NCI-H1105 treated with DMSO at 0.1 percent for 48 hours (cell line): ENCODE measurements at regions not wholly inside any gene's neighbourhood (a gene's known extent, or its start where the extent isn't known, plus 50 kb on each side); places are given as distances from the start of the nearest gene placed in this dataset.
A peak's percentile ranks its signal among the peaks of the same experiment; 100 is the strongest.

Experiments
- DNase-seq: peaks from one replicate; lab custom pipeline; 2025; lab: John Stamatoyannopoulos, UW

DNA sequence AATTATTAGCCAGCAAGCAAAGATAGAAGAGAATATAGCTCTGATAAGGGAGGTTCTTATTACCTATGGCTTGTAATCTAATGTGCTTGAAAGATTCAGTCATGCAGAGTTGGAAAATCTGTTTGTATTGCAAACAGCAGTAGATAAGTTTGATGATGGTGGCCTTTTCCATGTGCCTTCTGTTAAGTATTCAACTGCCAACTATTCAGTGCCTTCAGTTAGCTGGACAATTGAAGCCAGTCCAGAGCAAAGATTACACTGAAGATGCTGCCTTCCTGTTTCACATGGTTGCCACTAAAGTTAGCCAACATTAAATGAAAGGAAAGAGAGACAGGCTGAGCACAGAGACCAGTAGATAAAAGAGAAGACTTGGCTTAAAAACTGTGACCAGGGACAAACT is 92.7 kb upstream of the SLC38A2 start:
- DNase-seq, result no peak

DNA sequence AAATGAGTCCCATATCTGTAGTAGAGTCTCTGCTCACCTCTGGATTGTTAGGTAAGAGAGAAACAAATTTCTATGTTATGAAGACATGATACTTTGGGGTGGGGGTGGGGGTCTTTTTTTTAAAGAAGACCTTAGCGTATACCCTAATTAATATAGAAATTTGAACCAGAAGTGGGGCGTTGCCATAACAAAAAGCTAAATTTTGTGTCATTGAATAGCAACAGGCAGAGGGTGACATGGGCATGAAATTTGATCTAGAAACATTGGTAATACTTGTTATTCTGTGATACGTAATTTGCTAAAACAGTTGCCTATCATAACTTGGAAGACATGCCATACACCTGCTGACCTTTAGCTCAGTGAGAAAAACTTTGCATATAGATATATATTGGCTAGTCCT is 92.3 kb upstream of the SLC38A2 start:
- DNase-seq, result no peak

DNA sequence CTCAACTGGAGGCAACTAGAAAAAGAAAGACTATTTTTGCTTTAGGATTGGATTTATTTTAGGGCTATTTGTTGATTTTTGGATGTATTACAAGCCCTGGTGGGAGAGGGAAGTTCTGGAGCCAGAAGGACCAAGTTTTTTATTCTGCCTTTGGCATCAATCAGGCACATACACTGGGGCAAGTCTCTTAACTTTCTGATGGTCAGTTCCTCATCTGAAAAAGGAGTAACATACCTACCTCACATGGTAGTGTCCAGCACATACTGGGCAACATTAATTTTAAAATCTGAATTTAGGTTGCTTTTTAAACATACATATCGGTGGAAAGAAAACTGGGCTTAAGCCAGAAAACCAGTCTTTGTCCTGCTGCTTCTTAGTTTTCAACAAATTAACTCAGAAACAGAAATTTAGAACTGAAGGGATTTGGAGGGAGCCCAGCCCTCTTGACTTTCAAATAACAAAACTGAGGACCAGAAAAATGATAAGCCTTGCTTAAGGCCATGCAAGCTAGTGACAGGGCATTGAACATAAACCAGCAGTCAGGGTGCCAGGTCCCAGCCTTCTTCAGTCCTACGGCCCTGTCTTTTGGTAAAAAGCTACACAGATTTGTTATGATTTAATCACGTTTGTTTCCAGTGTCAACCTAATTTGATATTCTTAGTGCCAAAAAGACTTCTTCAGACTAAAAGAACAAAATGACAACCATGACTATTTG is 90.2 kb upstream of the SLC38A2 start:
- peak; percentile 38 for DNase-seq

DNA sequence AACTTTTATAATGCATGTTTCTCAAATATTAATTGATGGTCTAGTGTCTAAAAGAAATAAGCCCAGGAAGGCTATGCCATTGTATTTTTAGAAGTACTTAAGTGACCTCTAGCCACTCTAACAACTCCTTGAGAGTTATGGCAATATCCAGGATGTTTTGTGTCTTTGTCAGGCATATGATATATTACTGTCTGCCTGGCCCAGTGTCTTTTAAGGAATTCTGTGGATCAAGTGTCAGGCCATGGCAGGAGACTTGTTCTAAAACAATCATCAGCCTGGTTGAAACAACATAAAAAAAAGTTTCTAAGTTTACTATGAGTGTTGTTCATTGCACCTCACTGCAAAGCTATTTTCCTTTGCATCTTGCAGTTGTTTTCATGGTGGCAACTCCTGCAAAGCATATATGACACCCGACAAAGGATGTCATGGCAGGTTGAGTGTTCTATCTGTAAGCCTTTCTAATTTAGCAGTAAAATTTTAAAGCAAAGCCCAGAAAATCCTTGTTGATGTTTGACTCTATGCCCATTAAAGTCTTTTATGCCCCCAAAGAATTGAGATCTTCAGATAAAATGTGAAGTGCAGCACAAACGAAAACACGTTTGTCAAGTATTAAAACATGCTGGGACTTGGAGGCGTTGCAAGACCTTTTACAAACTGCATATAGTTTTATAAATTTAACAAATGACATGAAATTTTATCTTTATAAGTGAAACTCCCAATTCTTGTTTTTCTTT is 89.5 kb upstream of the SLC38A2 start:
- DNase-seq, result peak; percentile 45

DNA sequence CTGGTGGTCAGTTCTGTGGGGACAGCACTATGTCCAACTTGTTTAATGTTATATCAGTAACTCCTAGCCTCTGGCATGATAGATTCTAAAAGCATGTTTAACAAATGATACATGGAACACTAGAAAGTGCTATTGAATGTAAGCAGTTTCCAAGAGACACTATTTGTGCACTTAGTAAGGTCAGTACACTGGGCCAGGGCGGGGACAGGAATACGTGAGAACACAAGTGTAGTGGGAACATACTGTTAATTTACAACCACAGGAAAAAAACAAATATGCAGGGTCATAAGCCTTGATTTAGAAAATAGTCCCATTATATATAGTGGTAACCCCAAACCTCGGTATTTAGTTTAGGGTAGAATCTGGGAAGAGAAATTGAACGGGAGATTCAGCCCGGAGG is 88.9 kb upstream of the SLC38A2 start:
- no peak for DNase-seq

DNA sequence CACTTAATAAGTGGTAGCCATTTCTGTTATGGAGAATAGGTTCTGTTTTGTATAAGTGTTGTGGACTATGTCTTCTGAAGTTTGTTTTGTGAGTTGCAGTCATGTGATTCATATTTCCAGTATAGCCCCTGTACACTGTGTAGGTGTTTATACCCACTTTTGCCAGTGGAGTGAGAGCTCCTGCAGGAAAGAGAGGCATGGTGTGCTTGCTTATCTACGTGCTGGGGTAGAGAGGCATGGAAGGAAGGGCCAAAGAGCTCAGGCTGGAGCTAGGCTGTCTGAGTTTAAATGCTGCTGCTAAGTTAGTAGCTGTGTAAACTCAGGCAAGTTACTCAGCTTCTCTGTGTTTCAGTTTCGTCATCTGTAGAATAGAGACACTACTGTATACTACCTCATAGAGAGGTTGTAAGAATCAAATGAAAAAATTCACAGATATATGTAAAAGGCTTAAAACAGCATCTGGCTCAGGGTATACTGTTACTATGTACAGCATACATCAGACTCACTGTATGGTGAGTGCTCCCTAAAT is 88.2 kb upstream of the SLC38A2 start:
- DNase-seq, result no peak

DNA sequence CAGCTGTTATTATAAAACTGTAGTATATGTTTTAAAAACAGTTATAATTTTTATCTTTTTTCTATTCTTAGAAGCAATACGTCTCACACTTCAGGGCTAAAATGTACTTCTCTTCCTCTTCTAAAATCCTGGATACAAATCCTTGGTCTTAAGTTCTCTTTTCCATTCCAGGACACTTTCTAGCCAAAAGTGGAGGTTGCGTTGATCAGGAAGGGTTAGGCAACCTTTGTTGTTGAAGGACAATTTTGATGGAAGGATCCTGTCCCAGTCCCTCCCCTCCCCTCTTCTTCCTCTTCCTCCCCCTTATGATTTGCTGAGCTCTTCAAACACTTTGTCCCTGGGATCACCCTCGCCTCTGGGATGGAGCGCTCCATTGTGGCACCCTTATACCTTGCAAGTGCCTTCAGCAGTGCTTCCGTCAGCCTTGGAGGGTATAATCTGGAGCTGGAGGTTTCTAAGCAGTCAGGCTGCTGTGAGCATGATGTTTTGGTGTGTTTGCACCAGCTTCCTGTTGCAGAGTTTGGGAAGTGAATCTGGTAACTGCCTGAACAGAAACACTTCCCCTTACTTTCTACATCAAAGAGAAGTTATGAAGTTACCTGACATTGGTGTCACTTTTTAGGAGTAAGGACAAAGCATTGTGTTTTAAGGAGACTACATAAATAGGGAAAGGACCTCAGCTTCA is 87.4 kb upstream of the SLC38A2 start:
- DNase-seq, result no peak

DNA sequence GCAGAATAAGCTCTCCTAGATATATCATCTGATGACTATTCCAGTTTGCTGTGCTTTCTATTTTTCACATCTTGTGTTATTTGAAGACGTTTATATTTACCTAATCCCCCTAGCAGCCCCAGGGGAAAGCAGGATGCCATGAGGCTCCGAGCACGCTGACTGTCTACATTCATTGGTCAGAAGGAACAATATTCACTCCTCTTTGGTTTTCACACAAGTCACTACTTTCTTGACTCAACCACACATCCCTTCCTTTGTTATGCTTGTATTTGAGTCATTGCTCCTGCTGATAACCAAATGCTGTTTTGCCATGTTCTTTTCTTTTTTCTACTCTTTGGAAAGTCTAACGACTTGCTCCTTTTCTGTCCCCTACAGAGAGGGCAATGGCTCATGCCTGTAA is 86.5 kb upstream of the SLC38A2 start:
- DNase-seq, result no peak

DNA sequence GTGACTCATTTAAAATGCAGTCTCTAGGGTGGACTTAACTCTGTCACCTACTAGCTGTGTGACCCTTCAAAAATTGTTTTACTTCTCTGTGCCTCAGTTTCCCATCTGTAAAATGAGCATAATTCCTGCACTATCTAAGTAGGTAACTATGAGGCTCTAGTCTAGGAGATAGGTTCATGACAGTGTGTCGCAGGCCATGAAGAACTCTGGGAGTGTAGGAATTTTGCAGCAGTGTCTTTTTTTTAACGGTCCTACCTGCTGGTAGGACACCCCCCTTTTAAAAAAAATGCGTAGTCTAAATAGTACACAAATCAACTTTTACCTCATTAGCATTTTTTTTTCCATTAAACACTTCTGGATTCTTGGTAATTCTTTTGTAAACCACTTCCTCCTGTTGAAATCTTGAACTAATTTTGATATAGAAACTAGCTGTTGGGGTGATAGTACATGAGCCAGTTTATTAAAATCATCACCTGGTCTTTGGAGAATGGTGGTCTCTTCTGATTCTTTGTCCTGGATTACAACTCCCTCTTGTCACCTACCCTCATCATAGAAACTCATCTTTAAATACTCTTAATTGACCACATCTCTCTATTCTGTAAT is 86.0 kb upstream of the SLC38A2 start:
- no peak for DNase-seq

DNA sequence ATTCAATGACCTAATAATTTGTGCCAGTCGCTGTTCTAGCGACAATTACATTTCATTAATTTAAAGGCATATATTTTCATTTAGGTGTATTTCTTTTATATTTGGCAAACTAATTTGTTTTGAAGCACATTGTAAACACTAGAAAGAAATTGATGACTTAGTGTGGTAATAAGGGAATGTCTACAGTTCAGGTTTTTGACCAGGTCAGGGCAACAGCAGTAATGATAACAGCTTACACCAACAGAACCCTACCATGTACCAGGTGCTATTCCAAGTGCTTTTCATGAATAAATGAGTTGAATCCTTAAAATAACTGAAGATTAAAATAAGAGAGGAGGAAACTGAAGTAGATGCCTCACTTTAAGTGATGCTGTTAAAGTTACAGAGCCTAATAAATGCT is 85.4 kb upstream of the SLC38A2 start:
- no peak for DNase-seq

DNA sequence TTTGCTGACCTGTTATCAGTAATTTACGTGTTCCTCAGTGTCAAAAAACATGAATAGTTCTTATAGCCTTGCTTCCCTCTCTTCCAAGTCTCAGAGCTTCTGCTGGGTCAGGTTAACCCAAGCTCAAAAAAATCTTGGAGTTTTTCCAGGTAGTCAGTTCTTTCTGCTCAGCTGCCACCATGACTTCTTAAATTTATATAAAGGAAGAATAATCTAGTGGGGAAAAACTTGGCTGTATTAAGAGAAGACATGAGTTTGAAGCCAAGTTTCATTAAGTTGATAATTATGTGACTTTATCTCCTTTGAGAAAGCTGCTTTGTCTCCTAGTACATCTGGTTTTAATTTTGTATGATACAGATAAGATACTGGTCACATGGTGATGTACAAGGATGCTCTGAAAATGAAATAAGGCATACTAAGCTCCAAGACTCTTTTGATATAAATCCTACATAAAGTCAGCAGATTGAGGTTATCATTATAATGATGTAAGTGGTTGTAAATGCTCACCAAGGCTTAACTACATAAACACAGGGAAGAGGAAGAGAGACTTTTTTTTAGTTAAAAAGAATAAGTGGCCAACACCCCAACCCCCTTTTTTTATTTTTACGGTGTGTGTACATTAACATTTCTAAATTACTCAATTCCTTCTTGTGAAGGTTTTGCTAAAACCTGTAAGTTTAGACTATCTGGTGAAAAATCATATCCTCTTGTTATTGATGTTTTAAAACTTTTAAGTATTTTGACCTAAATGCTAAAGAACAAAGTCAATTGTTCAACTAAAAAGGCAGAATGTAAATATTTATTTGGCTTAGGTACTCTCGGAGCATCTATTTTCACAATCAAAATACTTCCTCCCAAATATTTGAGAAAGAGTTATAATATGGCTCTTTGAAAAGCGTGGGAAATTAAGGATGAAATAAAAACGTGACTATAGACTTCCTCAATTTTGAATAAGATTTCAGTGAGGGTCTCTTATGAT is 84.1 kb upstream of the SLC38A2 start:
- no peak for DNase-seq

DNA sequence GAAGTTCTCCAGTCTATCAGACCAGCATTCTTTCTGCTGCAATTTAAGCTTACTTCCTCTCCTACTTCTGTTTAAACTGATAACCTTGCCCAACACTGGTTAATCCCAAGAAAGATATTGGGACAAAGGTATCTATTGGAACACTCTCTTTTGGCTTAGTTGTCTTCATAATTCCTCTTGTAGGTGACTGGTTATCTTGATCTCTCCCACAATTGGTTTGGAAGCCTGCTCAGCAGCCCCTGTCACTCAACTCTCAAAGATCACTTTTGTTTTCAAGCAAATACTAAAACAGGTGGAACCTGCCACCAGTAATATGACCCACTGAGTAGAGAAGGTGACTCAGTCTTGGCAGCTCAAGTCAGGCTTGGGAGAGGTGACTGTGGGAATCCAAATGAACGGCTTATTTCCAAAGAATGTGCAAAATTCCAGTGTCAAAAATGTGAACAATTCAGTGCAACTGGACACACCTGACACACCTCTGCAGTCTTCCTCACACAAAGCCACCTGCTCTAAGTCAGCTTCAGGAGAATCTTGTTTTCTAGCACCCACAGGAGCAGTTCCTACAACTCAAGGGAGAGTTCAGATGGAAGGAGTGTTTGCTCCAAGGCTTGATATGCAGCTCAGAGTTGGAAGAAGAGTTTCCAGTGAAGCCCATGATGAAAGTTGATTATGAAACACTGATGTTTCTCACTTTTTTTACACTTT is 83.2 kb upstream of the SLC38A2 start:
- DNase-seq, result no peak

DNA sequence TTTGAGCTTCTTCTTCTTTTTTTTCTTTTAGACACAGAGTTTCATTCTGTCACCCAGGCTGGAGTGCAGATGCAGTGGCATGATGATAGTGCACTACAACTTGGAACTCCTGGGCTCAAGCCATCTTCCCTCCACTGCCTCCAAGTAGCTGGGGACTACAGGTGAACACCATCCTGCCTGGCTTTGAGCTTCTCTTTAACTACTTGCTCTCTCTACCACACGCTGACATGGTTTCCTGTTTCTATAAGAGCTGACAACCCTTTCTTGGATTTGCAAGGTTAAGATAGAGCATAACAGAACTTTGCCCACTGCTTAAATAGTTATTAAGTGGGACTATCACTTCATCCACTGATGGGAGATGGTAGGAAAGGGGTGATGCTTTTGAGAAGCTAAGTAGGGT is 82.4 kb upstream of the SLC38A2 start:
- no peak for DNase-seq

DNA sequence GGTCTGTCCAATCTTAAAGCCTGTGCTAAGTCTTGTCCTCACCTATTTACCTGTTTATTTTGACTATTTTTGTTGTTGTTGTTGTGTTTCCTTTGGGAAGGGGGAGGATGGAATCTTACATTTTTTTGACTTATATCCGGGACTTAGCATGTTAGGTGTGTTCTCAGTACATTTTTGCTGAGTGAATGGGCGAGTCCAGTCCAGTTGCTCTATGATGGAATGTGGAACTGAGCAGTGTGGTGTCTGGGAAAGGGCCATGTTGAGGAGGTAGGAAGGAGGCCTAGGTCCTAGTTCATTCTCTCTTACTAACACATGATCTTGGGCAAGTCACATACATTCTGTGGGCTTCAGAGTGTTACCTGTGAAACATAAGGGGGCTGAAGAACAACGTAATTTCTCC is 80.9 kb upstream of the SLC38A2 start:
- DNase-seq, result no peak

DNA sequence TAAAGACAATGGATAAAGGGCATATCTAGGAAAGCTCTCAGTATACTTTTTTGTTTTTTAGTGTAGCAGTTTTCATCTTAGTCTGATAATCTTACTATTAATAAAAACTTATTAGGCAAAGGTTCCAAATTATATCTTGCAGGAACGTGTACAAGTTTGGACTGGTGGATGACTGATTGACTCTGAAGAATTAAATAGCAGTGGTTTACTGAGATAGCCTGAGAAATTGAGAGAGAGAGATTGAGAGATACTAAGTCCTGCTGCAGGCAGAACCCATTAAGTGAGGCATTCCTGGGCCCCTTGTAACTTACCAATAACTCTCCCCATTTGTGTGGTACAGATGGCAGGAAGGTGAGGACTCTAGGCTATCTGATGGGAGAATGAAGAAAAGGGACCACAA is 80.2 kb upstream of the SLC38A2 start:
- no peak for DNase-seq

DNA sequence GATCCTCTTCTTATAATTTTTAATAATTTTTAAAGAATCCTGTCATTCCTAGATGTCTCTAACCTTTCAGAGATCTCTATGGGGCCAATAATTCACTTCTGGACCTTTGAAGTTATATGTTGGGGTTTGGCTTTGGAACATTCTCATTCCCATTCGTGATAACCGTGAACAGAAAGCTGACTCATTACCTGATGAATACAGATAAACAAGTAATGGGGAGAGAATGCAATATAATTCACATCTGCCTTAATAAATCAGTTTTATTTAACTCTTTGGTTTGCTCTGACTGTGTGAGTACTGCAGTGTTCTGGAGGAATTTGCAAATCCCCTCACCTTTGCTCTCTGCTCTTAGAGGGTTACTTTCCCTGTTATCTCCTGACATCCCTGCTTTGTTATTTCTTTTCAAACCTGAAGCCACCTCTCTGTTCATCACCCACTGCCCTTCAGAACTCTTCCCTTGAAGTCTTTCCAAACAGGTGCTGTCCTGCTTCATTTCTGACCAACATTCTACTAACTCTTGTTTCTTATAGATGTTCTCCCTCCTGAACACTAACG is 79.6 kb upstream of the SLC38A2 start:
- no peak for DNase-seq

DNA sequence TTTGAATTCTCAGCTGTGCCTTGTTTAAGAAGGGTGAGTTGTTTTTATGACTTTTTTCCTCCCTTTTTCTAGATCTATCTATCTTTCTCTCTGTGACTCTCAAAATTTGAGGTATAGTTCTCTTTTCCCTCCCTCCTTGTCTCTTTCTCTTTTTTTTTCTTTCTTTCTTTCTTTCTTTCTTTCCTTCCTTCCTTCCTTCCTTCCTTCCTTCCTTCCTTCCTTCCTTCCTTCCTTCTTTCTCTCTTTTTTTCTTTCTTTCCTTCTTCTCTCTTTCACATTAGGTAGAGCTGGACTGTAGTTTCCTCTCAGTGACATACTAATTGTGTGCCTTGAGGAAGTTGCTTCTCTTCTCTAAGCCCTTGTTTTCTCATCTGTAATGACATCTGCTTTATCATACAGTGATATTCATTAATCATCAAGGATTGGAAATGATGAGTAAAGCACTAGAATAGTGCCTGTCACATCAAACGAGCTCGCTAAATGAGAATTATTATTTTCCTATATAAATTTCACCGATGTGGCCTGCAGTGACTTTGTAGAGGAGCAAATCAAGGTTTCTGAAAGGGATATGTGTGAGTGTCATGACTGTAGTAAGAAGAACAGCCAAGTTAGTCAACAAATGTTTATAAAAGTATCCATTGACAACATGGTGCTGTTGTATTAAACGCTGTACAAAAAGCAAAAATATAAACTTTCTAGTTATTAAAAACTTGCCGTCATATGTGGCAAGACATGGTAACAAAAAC is 78.9 kb upstream of the SLC38A2 start:
- no peak for DNase-seq

DNA sequence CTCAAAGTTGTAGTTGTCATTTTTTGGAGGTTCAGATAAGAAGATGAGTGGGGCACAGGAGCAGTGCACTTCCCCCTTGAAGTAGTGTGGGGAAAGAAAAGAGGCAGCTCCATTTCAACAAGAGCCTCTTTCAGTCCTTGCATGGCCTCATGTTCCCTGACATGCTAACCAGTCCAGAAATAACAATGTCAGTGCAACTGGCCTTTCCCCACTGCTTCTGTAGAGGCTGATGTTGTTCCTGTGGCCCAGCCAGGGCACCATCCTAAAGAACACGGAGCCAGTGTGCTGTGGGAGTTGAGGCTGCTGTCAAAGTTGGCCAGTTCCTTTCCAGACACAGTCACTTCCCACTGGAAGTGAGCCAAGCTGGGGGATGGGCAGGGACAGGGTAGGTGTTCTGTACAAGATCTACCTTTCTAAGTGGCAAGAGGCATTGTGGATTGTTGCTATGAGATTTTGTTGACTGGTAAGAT is 77.7 kb upstream of the SLC38A2 start:
- peak; percentile 11 for DNase-seq

DNA sequence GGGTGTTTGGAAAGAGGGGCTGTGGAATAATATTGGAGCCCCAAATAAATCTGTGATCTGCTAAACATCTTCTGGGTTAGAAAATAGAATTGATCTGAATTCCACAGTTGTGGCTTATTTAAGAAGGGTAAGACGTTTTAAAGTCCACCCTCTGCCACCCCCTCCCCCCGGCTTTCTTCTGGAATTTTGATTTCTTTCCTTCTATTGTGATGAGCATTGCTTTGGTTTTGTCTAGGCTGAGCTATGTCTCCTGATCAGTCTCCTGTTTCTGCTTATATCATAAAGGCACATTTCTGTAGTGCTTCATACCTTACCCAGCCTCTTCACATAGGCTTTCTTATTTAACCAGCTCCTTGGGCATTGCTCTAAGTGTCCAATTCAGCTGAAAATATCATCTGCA is 77.3 kb upstream of the SLC38A2 start:
- DNase-seq, result no peak

DNA sequence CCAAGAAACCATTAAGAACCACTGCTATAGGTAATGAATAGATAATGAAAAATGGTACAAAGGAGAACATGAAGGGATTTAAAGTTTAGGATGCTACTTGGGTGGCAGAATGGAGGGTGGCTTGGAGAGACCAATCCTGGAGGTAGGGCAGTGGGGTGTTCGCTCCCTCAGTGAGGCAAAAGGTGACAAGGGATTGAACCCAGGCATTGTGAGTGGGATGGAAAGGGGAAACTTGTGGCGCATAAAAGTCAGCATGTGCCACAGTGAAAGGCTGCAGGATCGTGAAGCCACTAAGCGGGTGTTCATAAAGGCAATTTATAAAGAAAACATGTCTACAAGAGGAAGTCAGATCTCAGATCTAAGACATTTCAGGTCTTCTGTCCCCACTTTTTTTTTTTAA is 76.7 kb upstream of the SLC38A2 start:
- DNase-seq, result no peak
